MM.1S (cell line): ENCODE measurements at regions not wholly inside any gene's neighbourhood (a gene's known extent, or its start where the extent isn't known, plus 50 kb on each side); places are given as distances from the start of the nearest gene placed in this dataset.

Experiments used
- EZH2 ChIP-seq: fragments of 300-600 bp; sonication (generic); optimal IDR thresholded peaks from 2 replicates; pipeline ENCODE3; 2017; ENCODE audit warnings: low read depth, mild to moderate bottlenecking, antibody characterized with exemption, low read length, mixed read lengths
- TF ChIP-seq, protein P1 (sequence below): fragments of 300-600 bp; sonication (generic); IDR thresholded peaks from 2 replicates; pipeline ENCODE4 v1.5.1; 2016; ENCODE audit warnings: antibody characterized with exemption, low read length, mixed read lengths

DNA sequence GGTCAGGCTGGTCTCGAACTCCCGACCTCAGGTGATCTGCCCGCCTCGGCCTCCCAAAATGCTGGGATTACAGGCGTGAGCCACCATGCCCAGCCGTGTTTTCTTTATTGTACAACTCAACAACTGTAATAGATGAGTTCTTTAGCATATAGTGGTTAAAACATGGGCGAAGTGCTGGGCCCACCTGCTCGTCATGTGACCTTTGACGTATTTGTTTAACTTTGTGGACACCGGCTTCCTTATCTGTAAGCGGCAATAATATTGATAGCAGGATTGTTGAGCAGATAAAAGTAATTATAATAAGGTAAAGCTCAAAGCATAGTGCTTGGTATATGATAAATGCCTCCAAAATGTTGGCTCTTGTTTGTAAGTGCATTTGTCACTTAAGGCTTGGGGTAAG, 460.3 kb downstream of the KLF12 start:
- TF ChIP-seq EZH2 = no peak
- TF ChIP-seq, protein P1, sequence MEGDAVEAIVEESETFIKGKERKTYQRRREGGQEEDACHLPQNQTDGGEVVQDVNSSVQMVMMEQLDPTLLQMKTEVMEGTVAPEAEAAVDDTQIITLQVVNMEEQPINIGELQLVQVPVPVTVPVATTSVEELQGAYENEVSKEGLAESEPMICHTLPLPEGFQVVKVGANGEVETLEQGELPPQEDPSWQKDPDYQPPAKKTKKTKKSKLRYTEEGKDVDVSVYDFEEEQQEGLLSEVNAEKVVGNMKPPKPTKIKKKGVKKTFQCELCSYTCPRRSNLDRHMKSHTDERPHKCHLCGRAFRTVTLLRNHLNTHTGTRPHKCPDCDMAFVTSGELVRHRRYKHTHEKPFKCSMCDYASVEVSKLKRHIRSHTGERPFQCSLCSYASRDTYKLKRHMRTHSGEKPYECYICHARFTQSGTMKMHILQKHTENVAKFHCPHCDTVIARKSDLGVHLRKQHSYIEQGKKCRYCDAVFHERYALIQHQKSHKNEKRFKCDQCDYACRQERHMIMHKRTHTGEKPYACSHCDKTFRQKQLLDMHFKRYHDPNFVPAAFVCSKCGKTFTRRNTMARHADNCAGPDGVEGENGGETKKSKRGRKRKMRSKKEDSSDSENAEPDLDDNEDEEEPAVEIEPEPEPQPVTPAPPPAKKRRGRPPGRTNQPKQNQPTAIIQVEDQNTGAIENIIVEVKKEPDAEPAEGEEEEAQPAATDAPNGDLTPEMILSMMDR = no peak
